ENCODE measurements at regions not wholly inside any gene's neighbourhood (a gene's known extent, or its start where the extent isn't known, plus 50 kb on each side); places are given as distances from the start of the nearest gene placed in this dataset.

- TF ChIP-seq, protein P1, sequence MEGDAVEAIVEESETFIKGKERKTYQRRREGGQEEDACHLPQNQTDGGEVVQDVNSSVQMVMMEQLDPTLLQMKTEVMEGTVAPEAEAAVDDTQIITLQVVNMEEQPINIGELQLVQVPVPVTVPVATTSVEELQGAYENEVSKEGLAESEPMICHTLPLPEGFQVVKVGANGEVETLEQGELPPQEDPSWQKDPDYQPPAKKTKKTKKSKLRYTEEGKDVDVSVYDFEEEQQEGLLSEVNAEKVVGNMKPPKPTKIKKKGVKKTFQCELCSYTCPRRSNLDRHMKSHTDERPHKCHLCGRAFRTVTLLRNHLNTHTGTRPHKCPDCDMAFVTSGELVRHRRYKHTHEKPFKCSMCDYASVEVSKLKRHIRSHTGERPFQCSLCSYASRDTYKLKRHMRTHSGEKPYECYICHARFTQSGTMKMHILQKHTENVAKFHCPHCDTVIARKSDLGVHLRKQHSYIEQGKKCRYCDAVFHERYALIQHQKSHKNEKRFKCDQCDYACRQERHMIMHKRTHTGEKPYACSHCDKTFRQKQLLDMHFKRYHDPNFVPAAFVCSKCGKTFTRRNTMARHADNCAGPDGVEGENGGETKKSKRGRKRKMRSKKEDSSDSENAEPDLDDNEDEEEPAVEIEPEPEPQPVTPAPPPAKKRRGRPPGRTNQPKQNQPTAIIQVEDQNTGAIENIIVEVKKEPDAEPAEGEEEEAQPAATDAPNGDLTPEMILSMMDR (IDR thresholded peaks at IDR 0.05; ENCODE audit: insufficient read depth, low read length): no peak
- TF ChIP-seq, protein P2, sequence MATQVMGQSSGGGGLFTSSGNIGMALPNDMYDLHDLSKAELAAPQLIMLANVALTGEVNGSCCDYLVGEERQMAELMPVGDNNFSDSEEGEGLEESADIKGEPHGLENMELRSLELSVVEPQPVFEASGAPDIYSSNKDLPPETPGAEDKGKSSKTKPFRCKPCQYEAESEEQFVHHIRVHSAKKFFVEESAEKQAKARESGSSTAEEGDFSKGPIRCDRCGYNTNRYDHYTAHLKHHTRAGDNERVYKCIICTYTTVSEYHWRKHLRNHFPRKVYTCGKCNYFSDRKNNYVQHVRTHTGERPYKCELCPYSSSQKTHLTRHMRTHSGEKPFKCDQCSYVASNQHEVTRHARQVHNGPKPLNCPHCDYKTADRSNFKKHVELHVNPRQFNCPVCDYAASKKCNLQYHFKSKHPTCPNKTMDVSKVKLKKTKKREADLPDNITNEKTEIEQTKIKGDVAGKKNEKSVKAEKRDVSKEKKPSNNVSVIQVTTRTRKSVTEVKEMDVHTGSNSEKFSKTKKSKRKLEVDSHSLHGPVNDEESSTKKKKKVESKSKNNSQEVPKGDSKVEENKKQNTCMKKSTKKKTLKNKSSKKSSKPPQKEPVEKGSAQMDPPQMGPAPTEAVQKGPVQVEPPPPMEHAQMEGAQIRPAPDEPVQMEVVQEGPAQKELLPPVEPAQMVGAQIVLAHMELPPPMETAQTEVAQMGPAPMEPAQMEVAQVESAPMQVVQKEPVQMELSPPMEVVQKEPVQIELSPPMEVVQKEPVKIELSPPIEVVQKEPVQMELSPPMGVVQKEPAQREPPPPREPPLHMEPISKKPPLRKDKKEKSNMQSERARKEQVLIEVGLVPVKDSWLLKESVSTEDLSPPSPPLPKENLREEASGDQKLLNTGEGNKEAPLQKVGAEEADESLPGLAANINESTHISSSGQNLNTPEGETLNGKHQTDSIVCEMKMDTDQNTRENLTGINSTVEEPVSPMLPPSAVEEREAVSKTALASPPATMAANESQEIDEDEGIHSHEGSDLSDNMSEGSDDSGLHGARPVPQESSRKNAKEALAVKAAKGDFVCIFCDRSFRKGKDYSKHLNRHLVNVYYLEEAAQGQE (IDR thresholded peaks at IDR 0.05; ENCODE audit: insufficient replicate concordance, low read depth): no peak
- no peak for TF ChIP-seq POLR2AphosphoS5 (IDR thresholded peaks at IDR 0.05; ENCODE audit: low read depth)
- no peak for TF ChIP-seq SPI1 (IDR thresholded peaks at IDR 0.05; ENCODE audit: borderline replicate concordance, low read depth)
- TF ChIP-seq GABPA (IDR thresholded peaks at IDR 0.05; ENCODE audit: low read depth): no peak
- H3K4me3 ChIP-seq (replicated peaks; ENCODE audit: insufficient read depth, low read length): no peak overlapping the region
- no peak for DNase-seq (ENCODE audit: low read depth in 1 of 2, low spot score in 1 of 2)
- H3K27me3 ChIP-seq (ENCODE audit: insufficient read depth, poor library complexity, severe bottlenecking): no peaks in the 10 kb centered on the region
- H3K27ac ChIP-seq (replicated peaks): no peak overlapping the region
These were observed 132.7 kb upstream of the EYA4 start for GRCh38 chr6:133108419-133108818.

DNA sequence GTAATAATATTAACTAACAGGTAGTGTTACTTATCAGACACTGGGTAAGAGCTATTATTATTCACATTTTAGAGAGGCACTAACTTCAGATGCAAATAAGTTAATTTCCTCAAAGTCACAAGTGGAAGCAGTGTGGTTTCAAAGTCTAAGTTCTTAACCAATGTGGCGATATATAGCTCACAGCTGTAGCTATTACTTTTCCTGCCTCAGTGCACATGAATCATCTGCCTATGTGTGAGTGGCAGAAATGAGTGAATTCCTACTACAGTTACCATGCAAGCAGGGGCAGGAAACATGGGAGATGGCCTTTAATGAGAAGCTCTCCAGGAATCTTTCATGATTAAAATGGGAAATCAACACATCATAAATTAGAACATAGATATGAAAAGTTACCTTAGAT, 126.2 kb upstream of the EYA4 start:
- no peak overlapping the region for H3K27ac ChIP-seq (replicated peaks)
- no peak for TF ChIP-seq POLR2AphosphoS5 (IDR thresholded peaks at IDR 0.05; ENCODE audit: low read depth)
- TF ChIP-seq GABPA (IDR thresholded peaks at IDR 0.05; ENCODE audit: low read depth): no peak
- no peak for TF ChIP-seq SPI1 (IDR thresholded peaks at IDR 0.05; ENCODE audit: borderline replicate concordance, low read depth)
- TF ChIP-seq, protein P2 (IDR thresholded peaks at IDR 0.05; ENCODE audit: insufficient replicate concordance, low read depth): no peak
- TF ChIP-seq, protein P1 (IDR thresholded peaks at IDR 0.05; ENCODE audit: insufficient read depth, low read length): no peak
- DNase-seq (ENCODE audit: low read depth in 1 of 2, low spot score in 1 of 2): no peak

DNA sequence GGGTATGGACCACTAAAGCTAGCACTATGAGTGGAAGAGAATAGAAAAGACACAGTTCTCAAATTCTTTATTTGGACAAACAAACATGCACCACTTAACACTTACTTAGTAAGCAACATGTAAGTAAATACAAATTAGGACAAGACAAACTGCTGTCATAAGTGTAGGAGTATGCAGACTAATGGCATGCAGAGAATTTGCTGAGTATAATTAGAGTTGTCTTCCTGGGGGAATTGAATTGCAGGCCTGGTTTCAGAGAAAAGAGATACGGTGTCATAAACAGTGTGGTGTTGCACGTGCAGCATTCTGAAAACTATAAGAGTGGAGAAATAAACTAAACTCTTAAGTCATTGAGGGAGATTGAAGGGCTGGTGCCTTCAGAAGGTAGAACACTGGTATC, 125.2 kb upstream of the EYA4 start:
- TF ChIP-seq, protein P2 (IDR thresholded peaks at IDR 0.05; ENCODE audit: insufficient replicate concordance, low read depth): no peak
- no peak overlapping the region for H3K27ac ChIP-seq (replicated peaks)
- DNase-seq (ENCODE audit: low read depth in 1 of 2, low spot score in 1 of 2): no peak
- no peaks in the 10 kb centered on the region for H3K27me3 ChIP-seq (ENCODE audit: insufficient read depth, poor library complexity, severe bottlenecking)
- no peak overlapping the region for H3K4me3 ChIP-seq (replicated peaks; ENCODE audit: insufficient read depth, low read length)

More for the DNA sequence above, 126.2 kb upstream of the EYA4 start:
- Histone ChIP-seq H3K27me3 (ENCODE audit: insufficient read depth, poor library complexity, severe bottlenecking) (no peaks in the 10 kb centered on the region), H3K4me3 (replicated peaks; ENCODE audit: insufficient read depth, low read length) (no peak overlapping the region)

GRCh38 chr6:133128191-133128590, 113.0 kb upstream of the EYA4 start:
- no peak for DNase-seq (ENCODE audit: low read depth in 1 of 2, low spot score in 1 of 2)
- no peak overlapping the region for H3K27ac ChIP-seq (replicated peaks)
- TF ChIP-seq, protein P2 (IDR thresholded peaks at IDR 0.05; ENCODE audit: insufficient replicate concordance, low read depth): no peak
- TF ChIP-seq, protein P1 (IDR thresholded peaks at IDR 0.05; ENCODE audit: insufficient read depth, low read length): no peak
- TF ChIP-seq SPI1 (IDR thresholded peaks at IDR 0.05; ENCODE audit: borderline replicate concordance, low read depth): no peak
- no peak for TF ChIP-seq POLR2AphosphoS5 (IDR thresholded peaks at IDR 0.05; ENCODE audit: low read depth)
- TF ChIP-seq GABPA (IDR thresholded peaks at IDR 0.05; ENCODE audit: low read depth): no peak
- no peaks in the 10 kb centered on the region for H3K27me3 ChIP-seq (ENCODE audit: insufficient read depth, poor library complexity, severe bottlenecking)
- no peak overlapping the region for H3K4me3 ChIP-seq (replicated peaks; ENCODE audit: insufficient read depth, low read length)

Measured in HL-60 (cell line).